ENCODE measurements at regions not wholly inside any gene's neighbourhood (a gene's known extent, or its start where the extent isn't known, plus 50 kb on each side); places are given as distances from the start of the nearest gene placed in this dataset.

GRCh38 chr10:98332623-98333269 lies 64.8 kb upstream of the LOXL4 start:
- Histone ChIP-seq H3K4me3 (ENCODE audit: low read depth in 1 of 5, low read length in 5 of 5) (no peak overlapping the region), H3K4me1 (ENCODE audit: control insufficient read depth in 5 of 5, insufficient read depth in 5 of 5, low read length in 5 of 5) (peaks cover 0 to 31% (median 13%) of the 10 kb centered on the region in 5 donors), H3K27me3 (ENCODE audit: control insufficient read depth in 5 of 5, insufficient read depth in 4 of 5, low read length in 5 of 5) (no peaks in the 10 kb centered on the region), H3K9me3 (ENCODE audit: control insufficient read depth in 5 of 5, low read length in 5 of 5) (peaks cover 0 to 6% (median 6%) of the 10 kb centered on the region in 5 donors), H3K36me3 (ENCODE audit: control insufficient read depth in 5 of 5, insufficient read depth in 5 of 5, low read length in 5 of 5) (no peaks in the 10 kb centered on the region), H3K9ac (ENCODE audit: low read length in 5 of 5) (no peak overlapping the region), H3K27ac (ENCODE audit: low read depth, low read length) (no peak overlapping the region)

GRCh38 chr10:98331885-98332284 lies 63.9 kb upstream of the LOXL4 start:
- H3K27ac ChIP-seq (ENCODE audit: low read depth, low read length), result no peak overlapping the region
- peaks cover 0 to 33% (median 10%) of the 10 kb centered on the region in 5 donors for H3K4me1 ChIP-seq (ENCODE audit: control insufficient read depth in 5 of 5, insufficient read depth in 5 of 5, low read length in 5 of 5)
- H3K36me3 ChIP-seq (ENCODE audit: control insufficient read depth in 5 of 5, insufficient read depth in 5 of 5, low read length in 5 of 5), result no peaks in the 10 kb centered on the region
- H3K9me3 ChIP-seq (ENCODE audit: control insufficient read depth in 5 of 5, low read length in 5 of 5), result peaks cover 0 to 6% (median 6%) of the 10 kb centered on the region in 5 donors
- H3K9ac ChIP-seq (ENCODE audit: low read length in 5 of 5), result no peak overlapping the region
- no peak overlapping the region for H3K4me3 ChIP-seq (ENCODE audit: low read depth in 1 of 5, low read length in 5 of 5)
- peaks cover 0 to 5% (median 0%) of the 10 kb centered on the region in 5 donors for H3K27me3 ChIP-seq (ENCODE audit: control insufficient read depth in 5 of 5, insufficient read depth in 4 of 5, low read length in 5 of 5)

- H3K27ac ChIP-seq (ENCODE audit: low read depth, low read length), result no peak overlapping the region
- H3K4me3 ChIP-seq (ENCODE audit: low read depth in 1 of 5, low read length in 5 of 5), result no peak overlapping the region
- peak overlapping the region in 1 of 5 donors; percentile 5 for H3K9ac ChIP-seq (ENCODE audit: low read length in 5 of 5)
- no peaks in the 10 kb centered on the region for H3K36me3 ChIP-seq (ENCODE audit: control insufficient read depth in 5 of 5, insufficient read depth in 5 of 5, low read length in 5 of 5)
- peaks cover 0 to 24% (median 9%) of the 10 kb centered on the region in 5 donors for H3K4me1 ChIP-seq (ENCODE audit: control insufficient read depth in 5 of 5, insufficient read depth in 5 of 5, low read length in 5 of 5)
- H3K27me3 ChIP-seq (ENCODE audit: control insufficient read depth in 5 of 5, insufficient read depth in 4 of 5, low read length in 5 of 5), result peaks cover 0 to 13% (median 0%) of the 10 kb centered on the region in 5 donors
- peaks cover 0 to 6% (median 6%) of the 10 kb centered on the region in 5 donors for H3K9me3 ChIP-seq (ENCODE audit: control insufficient read depth in 5 of 5, low read length in 5 of 5)
Measured at GRCh38 chr10:98330987-98331386, 63.0 kb upstream of the LOXL4 start.

- Histone ChIP-seq H3K9ac (ENCODE audit: low read length in 5 of 5) (no peak overlapping the region), H3K27me3 (ENCODE audit: control insufficient read depth in 5 of 5, insufficient read depth in 4 of 5, low read length in 5 of 5) (peaks cover 0 to 13% (median 0%) of the 10 kb centered on the region in 5 donors), H3K9me3 (ENCODE audit: control insufficient read depth in 5 of 5, low read length in 5 of 5) (peaks cover 0 to 6% (median 6%) of the 10 kb centered on the region in 5 donors), H3K36me3 (ENCODE audit: control insufficient read depth in 5 of 5, insufficient read depth in 5 of 5, low read length in 5 of 5) (no peaks in the 10 kb centered on the region), H3K4me1 (ENCODE audit: control insufficient read depth in 5 of 5, insufficient read depth in 5 of 5, low read length in 5 of 5) (peaks cover 0 to 20% (median 11%) of the 10 kb centered on the region in 5 donors), H3K27ac (ENCODE audit: low read depth, low read length) (no peak overlapping the region), H3K4me3 (ENCODE audit: low read depth in 1 of 5, low read length in 5 of 5) (no peak overlapping the region)
Measured at GRCh38 chr10:98328640-98329039, 60.6 kb upstream of the LOXL4 start.

- Histone ChIP-seq H3K27me3 (ENCODE audit: control insufficient read depth in 5 of 5, insufficient read depth in 4 of 5, low read length in 5 of 5) (peaks cover 0 to 13% (median 0%) of the 10 kb centered on the region in 5 donors), H3K9me3 (ENCODE audit: control insufficient read depth in 5 of 5, low read length in 5 of 5) (peaks cover 0 to 6% (median 6%) of the 10 kb centered on the region in 5 donors), H3K36me3 (ENCODE audit: control insufficient read depth in 5 of 5, insufficient read depth in 5 of 5, low read length in 5 of 5) (no peaks in the 10 kb centered on the region), H3K9ac (ENCODE audit: low read length in 5 of 5) (no peak overlapping the region), H3K27ac (ENCODE audit: low read depth, low read length) (no peak overlapping the region), H3K4me1 (ENCODE audit: control insufficient read depth in 5 of 5, insufficient read depth in 5 of 5, low read length in 5 of 5) (peaks cover 0 to 24% (median 15%) of the 10 kb centered on the region in 5 donors), H3K4me3 (ENCODE audit: low read depth in 1 of 5, low read length in 5 of 5) (no peak overlapping the region)
Measured at GRCh38 chr10:98328163-98328562, 60.2 kb upstream of the LOXL4 start.

- H3K27ac ChIP-seq (ENCODE audit: low read depth, low read length), result no peak overlapping the region
- peaks cover 0 to 13% (median 0%) of the 10 kb centered on the region in 5 donors for H3K27me3 ChIP-seq (ENCODE audit: control insufficient read depth in 5 of 5, insufficient read depth in 4 of 5, low read length in 5 of 5)
- H3K4me1 ChIP-seq (ENCODE audit: control insufficient read depth in 5 of 5, insufficient read depth in 5 of 5, low read length in 5 of 5), result peaks cover 3 to 31% (median 22%) of the 10 kb centered on the region in 5 donors
- peaks cover 0 to 6% (median 6%) of the 10 kb centered on the region in 5 donors for H3K9me3 ChIP-seq (ENCODE audit: control insufficient read depth in 5 of 5, low read length in 5 of 5)
- H3K36me3 ChIP-seq (ENCODE audit: control insufficient read depth in 5 of 5, insufficient read depth in 5 of 5, low read length in 5 of 5), result no peaks in the 10 kb centered on the region
- H3K4me3 ChIP-seq (ENCODE audit: low read depth in 1 of 5, low read length in 5 of 5), result no peak overlapping the region
- no peak overlapping the region for H3K9ac ChIP-seq (ENCODE audit: low read length in 5 of 5)
Measured at GRCh38 chr10:98326621-98327027, 58.6 kb upstream of the LOXL4 start.

- Histone ChIP-seq H3K9ac (ENCODE audit: low read length in 5 of 5) (no peak overlapping the region), H3K9me3 (ENCODE audit: control insufficient read depth in 5 of 5, low read length in 5 of 5) (peaks cover 0 to 2% (median 1%) of the 10 kb centered on the region in 5 donors), H3K27me3 (ENCODE audit: control insufficient read depth in 5 of 5, insufficient read depth in 4 of 5, low read length in 5 of 5) (peaks cover 0 to 13% (median 0%) of the 10 kb centered on the region in 5 donors), H3K4me1 (ENCODE audit: control insufficient read depth in 5 of 5, insufficient read depth in 5 of 5, low read length in 5 of 5) (peaks cover 3 to 22% (median 17%) of the 10 kb centered on the region in 5 donors), H3K27ac (ENCODE audit: low read depth, low read length) (no peak overlapping the region), H3K36me3 (ENCODE audit: control insufficient read depth in 5 of 5, insufficient read depth in 5 of 5, low read length in 5 of 5) (no peaks in the 10 kb centered on the region), H3K4me3 (ENCODE audit: low read depth in 1 of 5, low read length in 5 of 5) (no peak overlapping the region)
Measured at GRCh38 chr10:98323221-98324164, 55.5 kb upstream of the LOXL4 start.

- no peak overlapping the region for H3K9ac ChIP-seq (ENCODE audit: low read length in 5 of 5)
- no peak overlapping the region for H3K27ac ChIP-seq (ENCODE audit: low read depth, low read length)
- H3K36me3 ChIP-seq (ENCODE audit: control insufficient read depth in 5 of 5, insufficient read depth in 5 of 5, low read length in 5 of 5), result no peaks in the 10 kb centered on the region
- H3K4me3 ChIP-seq (ENCODE audit: low read depth in 1 of 5, low read length in 5 of 5), result no peak overlapping the region
- H3K27me3 ChIP-seq (ENCODE audit: control insufficient read depth in 5 of 5, insufficient read depth in 4 of 5, low read length in 5 of 5), result peaks cover 0 to 2% (median 0%) of the 10 kb centered on the region in 5 donors
- peaks cover 3 to 19% (median 12%) of the 10 kb centered on the region in 5 donors for H3K4me1 ChIP-seq (ENCODE audit: control insufficient read depth in 5 of 5, insufficient read depth in 5 of 5, low read length in 5 of 5)
- no peaks in the 10 kb centered on the region for H3K9me3 ChIP-seq (ENCODE audit: control insufficient read depth in 5 of 5, low read length in 5 of 5)
Measured at GRCh38 chr10:98321186-98321780, 53.3 kb upstream of the LOXL4 start.

GRCh38 chr10:98320486-98321185 lies 52.6 kb upstream of the LOXL4 start:
- Histone ChIP-seq H3K36me3 (ENCODE audit: control insufficient read depth in 5 of 5, insufficient read depth in 5 of 5, low read length in 5 of 5) (no peaks in the 10 kb centered on the region), H3K27ac (ENCODE audit: low read depth, low read length) (no peak overlapping the region), H3K9ac (ENCODE audit: low read length in 5 of 5) (no peak overlapping the region), H3K27me3 (ENCODE audit: control insufficient read depth in 5 of 5, insufficient read depth in 4 of 5, low read length in 5 of 5) (no peaks in the 10 kb centered on the region), H3K9me3 (ENCODE audit: control insufficient read depth in 5 of 5, low read length in 5 of 5) (no peaks in the 10 kb centered on the region), H3K4me1 (ENCODE audit: control insufficient read depth in 5 of 5, insufficient read depth in 5 of 5, low read length in 5 of 5) (peaks cover 3 to 26% (median 18%) of the 10 kb centered on the region in 5 donors), H3K4me3 (ENCODE audit: low read depth in 1 of 5, low read length in 5 of 5) (no peak overlapping the region)

Data from subcutaneous abdominal adipose tissue (tissue), 5 donors.